MCF 10A (cell line): ENCODE measurements at regions not wholly inside any gene's neighbourhood (a gene's known extent, or its start where the extent isn't known, plus 50 kb on each side); places are given as distances from the start of the nearest gene placed in this dataset.

ENCODE experiments used
- BruUV-seq: library from RNA; stranded (reverse); fragments of 400-500 nt; replicated peaks from 2 replicates; lab custom pipeline; 2021; lab: Mats Ljungman, UMichigan
- CTCF ChIA-PET: fragments of 300-600 bp; sonication (Branson Sonifier 250); formaldehyde crosslinking; extraction: SDS; loops from one replicate; lab custom pipeline; 2021; ENCODE audit warnings: antibody characterized with exemption, inconsistent platforms; lab: Yijun Ruan, JAX
- POLR2A ChIA-PET: fragments of 300-600, 350-650 bp; sonication (Branson Sonifier 250); formaldehyde crosslinking; extraction: SDS; loops from one replicate; lab custom pipeline; 2020; ENCODE audit warnings: antibody characterized with exemption, inconsistent platforms; lab: Yijun Ruan, JAX
- DNase-seq: peaks from one replicate; pipeline ENCODE4 v3.0.0-alpha.2; 2018; ENCODE audit not compliant: unreplicated experiment
- H3K27ac Mint-ChIP-seq: one replicate; pipeline ENCODE4 v1.8.0; 2022; ENCODE audit warnings: mild to moderate bottlenecking, low read depth, mixed read lengths; ENCODE audit not compliant: unreplicated experiment
- H3K27me3 Mint-ChIP-seq: one replicate; pipeline ENCODE4 v1.8.0; 2022; ENCODE audit warnings: mixed read lengths; ENCODE audit not compliant: insufficient read depth, unreplicated experiment
- H3K36me3 Mint-ChIP-seq: one replicate; pipeline ENCODE4 v1.8.0; 2022; ENCODE audit warnings: mild to moderate bottlenecking, moderate library complexity, mixed read lengths; ENCODE audit not compliant: insufficient read depth, unreplicated experiment
- H3K4me1 Mint-ChIP-seq: one replicate; pipeline ENCODE4 v1.8.0; 2022; ENCODE audit warnings: mixed read lengths; ENCODE audit not compliant: insufficient read depth, unreplicated experiment
- H3K4me3 Mint-ChIP-seq: one replicate; pipeline ENCODE4 v1.8.0; 2022; ENCODE audit warnings: mild to moderate bottlenecking, moderate library complexity, mixed read lengths; ENCODE audit not compliant: unreplicated experiment
- H3K9me3 Mint-ChIP-seq: one replicate; pipeline ENCODE4 v1.8.0; 2022; ENCODE audit warnings: mixed read lengths; ENCODE audit not compliant: unreplicated experiment
- intact Hi-C: fragments of 100-400 bp; cut with micrococcal nuclease; formaldehyde crosslinking; loops from 2 replicates; pipeline ENCODE4 v1.14.1; 2022
- TF ChIP-seq, protein P1 (sequence below): fragments of 200-600 bp; IDR thresholded peaks from one replicate; pipeline ENCODE4 v1.8.0; 2022; ENCODE audit warnings: antibody characterized with exemption, mild to moderate bottlenecking; ENCODE audit not compliant: unreplicated experiment

DNA sequence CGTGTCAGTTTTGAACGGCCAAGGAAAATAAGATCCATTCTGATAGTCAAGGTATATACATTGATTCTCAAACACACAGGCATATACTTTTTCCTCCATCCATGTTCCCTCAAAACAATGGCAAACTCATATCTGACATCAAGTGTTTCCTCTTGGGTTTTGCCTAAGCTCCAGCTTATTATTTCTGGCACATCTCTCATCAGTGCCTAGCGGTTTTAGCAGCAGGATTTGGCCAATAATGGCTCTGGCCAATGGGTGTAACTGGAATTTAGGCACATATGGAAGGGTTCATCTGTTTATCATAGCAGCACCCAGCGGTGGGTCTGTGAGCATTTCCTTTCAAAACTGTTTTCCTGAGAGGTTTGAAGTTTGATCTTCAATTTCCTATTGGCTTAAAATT lies 161.6 kb upstream of the TLL1 start:
- POLR2A ChIA-PET: interaction anchor here (1.2 kb wide), 1 partner anchor 27 kb away, joined by 6 read pairs; no protein-coding TSS in a partner anchor
- H3K4me1 Mint-ChIP-seq: peaks cover 15% of the 10 kb centered on the region
- peaks cover 5% of the 10 kb centered on the region for H3K36me3 Mint-ChIP-seq

DNA sequence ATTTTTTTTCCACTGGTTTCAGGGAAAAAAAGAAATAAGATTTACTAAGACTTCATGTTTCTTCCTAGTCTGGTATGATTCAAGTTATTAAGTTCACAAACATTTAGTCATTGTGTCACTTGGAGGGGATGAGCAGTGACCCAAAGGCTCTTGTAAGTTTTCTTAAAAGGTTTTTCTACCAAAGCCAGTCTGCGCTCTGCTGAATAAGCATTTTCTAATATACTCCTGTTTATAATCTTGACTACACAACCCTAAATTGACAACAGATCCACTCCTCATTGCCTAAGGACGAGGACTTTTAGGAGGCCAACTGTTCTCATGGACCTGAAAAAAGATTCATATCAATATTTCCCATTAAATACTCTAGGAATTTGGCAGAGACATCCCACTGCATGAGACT lies 161.1 kb upstream of the TLL1 start:
- no peak overlapping the region for H3K27ac Mint-ChIP-seq
- POLR2A ChIA-PET: no interaction called here
- DNase-seq: no peak
- H3K27me3 Mint-ChIP-seq: no peaks in the 10 kb centered on the region
- peaks cover 15% of the 10 kb centered on the region for H3K4me1 Mint-ChIP-seq
- TF ChIP-seq, protein P1, sequence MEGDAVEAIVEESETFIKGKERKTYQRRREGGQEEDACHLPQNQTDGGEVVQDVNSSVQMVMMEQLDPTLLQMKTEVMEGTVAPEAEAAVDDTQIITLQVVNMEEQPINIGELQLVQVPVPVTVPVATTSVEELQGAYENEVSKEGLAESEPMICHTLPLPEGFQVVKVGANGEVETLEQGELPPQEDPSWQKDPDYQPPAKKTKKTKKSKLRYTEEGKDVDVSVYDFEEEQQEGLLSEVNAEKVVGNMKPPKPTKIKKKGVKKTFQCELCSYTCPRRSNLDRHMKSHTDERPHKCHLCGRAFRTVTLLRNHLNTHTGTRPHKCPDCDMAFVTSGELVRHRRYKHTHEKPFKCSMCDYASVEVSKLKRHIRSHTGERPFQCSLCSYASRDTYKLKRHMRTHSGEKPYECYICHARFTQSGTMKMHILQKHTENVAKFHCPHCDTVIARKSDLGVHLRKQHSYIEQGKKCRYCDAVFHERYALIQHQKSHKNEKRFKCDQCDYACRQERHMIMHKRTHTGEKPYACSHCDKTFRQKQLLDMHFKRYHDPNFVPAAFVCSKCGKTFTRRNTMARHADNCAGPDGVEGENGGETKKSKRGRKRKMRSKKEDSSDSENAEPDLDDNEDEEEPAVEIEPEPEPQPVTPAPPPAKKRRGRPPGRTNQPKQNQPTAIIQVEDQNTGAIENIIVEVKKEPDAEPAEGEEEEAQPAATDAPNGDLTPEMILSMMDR: no peak
- no peaks in the 10 kb centered on the region for H3K9me3 Mint-ChIP-seq
- H3K4me3 Mint-ChIP-seq: no peak overlapping the region
- no TSS peak for BruUV-seq
- H3K36me3 Mint-ChIP-seq: peaks cover 5% of the 10 kb centered on the region
- intact Hi-C loops: no loop called here
- CTCF ChIA-PET: no interaction called here

More for the DNA sequence above, 161.6 kb upstream of the TLL1 start:
- Mint-ChIP-seq H3K27ac (no peak overlapping the region), H3K4me3 (no peak overlapping the region), H3K27me3 (no peaks in the 10 kb centered on the region), H3K9me3 (no peaks in the 10 kb centered on the region)
- CTCF ChIA-PET: interaction anchor here (0.7 kb wide), 1 partner anchor 187 kb away, joined by 4 read pairs; no protein-coding TSS in a partner anchor
- TF ChIP-seq, protein P1: no peak
- no TSS peak for BruUV-seq
- DNase-seq: no peak
- intact Hi-C loops: no loop called here

DNA sequence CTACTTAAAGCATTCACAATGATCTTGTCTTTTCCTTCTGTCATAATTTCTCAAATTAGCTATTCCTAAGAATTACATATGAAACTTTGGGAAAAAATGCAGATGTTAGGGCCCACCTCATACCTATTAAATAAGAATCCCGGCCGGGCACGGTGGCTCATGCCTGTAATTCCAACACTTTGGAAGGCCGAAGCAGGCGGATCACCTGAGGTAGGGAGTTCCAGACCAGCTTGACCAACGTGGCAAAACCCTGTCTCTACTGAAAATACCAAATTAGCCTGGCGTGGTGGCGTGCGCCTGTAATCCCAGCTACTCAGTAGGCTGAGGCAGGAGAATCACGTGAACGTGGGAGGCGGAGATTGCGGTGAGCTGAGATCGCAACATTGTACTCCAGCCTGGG lies 158.4 kb upstream of the TLL1 start:
- CTCF ChIA-PET: interaction anchor here (0.7 to 1.0 kb wide), 2 partner anchors 14 to 325 kb away, joined by 3 to 6 read pairs; no protein-coding TSS in a partner anchor
- TF ChIP-seq, protein P1: no peak
- Mint-ChIP-seq H3K27me3 (no peaks in the 10 kb centered on the region), H3K36me3 (no peaks in the 10 kb centered on the region), H3K4me1 (peaks cover 9% of the 10 kb centered on the region), H3K9me3 (no peaks in the 10 kb centered on the region), H3K27ac (no peak overlapping the region), H3K4me3 (no peak overlapping the region)
- POLR2A ChIA-PET: interaction anchor here (1.1 kb wide), 1 partner anchor 8 kb away, joined by 3 read pairs; no protein-coding TSS in a partner anchor
- no TSS peak for BruUV-seq
- no peak for DNase-seq
- intact Hi-C loops: no loop called here

DNA sequence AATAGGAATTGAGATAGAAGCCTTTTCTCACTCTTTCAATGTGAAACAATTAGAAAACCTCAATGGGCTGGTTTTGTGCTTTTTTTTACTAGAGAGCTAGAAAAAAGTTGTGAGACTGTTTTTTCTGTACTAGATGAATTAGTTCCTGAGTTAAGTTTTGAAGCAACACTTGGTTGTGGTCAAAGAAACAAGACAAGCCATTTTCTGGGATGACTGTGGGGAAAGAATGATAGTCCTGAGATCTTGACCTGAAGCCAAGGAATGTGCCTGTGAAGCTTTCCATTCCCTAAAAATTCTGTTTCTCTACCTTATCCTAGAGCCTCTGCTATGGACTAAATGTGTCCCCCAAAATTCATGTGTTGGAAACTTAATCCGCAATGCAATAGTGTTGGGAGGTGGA lies 157.8 kb upstream of the TLL1 start:
- H3K4me1 Mint-ChIP-seq: peaks cover 4% of the 10 kb centered on the region
- no peaks in the 10 kb centered on the region for H3K36me3 Mint-ChIP-seq
- ChIA-PET POLR2A (interaction anchor here (0.9 kb wide), 1 partner anchor 84 kb away, joined by 3 read pairs; no protein-coding TSS in a partner anchor), CTCF (no interaction called here)
- no peaks in the 10 kb centered on the region for H3K9me3 Mint-ChIP-seq
- no peak for DNase-seq
- TF ChIP-seq, protein P1: no peak
- intact Hi-C loops: no loop called here
- H3K27ac Mint-ChIP-seq: no peak overlapping the region
- H3K27me3 Mint-ChIP-seq: no peaks in the 10 kb centered on the region
- H3K4me3 Mint-ChIP-seq: no peak overlapping the region
- no TSS peak for BruUV-seq
